ENCODE measurements at regions not wholly inside any gene's neighbourhood (a gene's known extent, or its start where the extent isn't known, plus 50 kb on each side); places are given as distances from the start of the nearest gene placed in this dataset.

DNA sequence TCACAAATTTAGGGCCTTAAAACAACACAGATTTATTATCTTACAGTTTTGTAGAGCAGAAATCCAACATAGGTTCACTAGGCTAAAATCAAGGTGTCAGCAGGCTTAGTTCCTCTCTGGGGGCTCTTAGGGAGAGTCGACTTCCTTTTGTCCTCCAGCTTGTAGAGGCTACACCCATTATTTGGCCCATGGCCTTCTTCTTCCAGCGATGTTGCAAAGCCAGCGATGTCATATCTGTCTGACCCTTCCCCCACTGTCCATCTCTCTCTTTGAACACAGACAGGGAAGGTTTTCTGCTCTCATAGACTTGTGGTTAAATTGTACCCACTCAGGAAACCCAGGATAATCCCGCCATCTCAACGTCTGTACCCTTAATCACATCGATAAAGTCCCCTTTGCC lies 60.3 kb upstream of the SHB start:
- H3K4me3 ChIP-seq (ENCODE audit: low read length), result no peak overlapping the region
- H3K27me3 Mint-ChIP-seq, result peaks cover 26% of the 10 kb centered on the region
- H3K36me3 Mint-ChIP-seq (ENCODE audit: low read depth), result no peaks in the 10 kb centered on the region
- no peaks in the 10 kb centered on the region for H3K9me3 ChIP-seq (ENCODE audit: control insufficient read depth in 1 of 2, insufficient read depth in 1 of 2, low read length in 2 of 2)
- no peaks in the 10 kb centered on the region for H3K4me1 ChIP-seq (ENCODE audit: insufficient read depth, low read length)
- no peaks in the 10 kb centered on the region for H3K4me1 Mint-ChIP-seq (ENCODE audit: low read depth)
- DNase-seq, result no peak
- no peak overlapping the region for H3K4me3 Mint-ChIP-seq
- H3K27ac Mint-ChIP-seq, result no peak overlapping the region
- H3K9me3 Mint-ChIP-seq, result no peaks in the 10 kb centered on the region
- peaks cover 0 to 3% of the 10 kb centered on the region in 2 experiments for H3K27me3 ChIP-seq (ENCODE audit: control insufficient read depth in 1 of 2, insufficient read depth in 2 of 2, low read length in 2 of 2)
- CTCF ChIA-PET, result no interaction called here
- intact Hi-C loops (cut with DNase I, micrococcal nuclease), result no loop called here
- ATAC-seq (ENCODE audit: poor library complexity), result no peak
- POLR2A ChIA-PET, result no interaction called here
- H3K27ac ChIP-seq (ENCODE audit: low read depth in 1 of 2, low read length in 2 of 2), result no peak overlapping the region
- TF ChIP-seq, protein P1, sequence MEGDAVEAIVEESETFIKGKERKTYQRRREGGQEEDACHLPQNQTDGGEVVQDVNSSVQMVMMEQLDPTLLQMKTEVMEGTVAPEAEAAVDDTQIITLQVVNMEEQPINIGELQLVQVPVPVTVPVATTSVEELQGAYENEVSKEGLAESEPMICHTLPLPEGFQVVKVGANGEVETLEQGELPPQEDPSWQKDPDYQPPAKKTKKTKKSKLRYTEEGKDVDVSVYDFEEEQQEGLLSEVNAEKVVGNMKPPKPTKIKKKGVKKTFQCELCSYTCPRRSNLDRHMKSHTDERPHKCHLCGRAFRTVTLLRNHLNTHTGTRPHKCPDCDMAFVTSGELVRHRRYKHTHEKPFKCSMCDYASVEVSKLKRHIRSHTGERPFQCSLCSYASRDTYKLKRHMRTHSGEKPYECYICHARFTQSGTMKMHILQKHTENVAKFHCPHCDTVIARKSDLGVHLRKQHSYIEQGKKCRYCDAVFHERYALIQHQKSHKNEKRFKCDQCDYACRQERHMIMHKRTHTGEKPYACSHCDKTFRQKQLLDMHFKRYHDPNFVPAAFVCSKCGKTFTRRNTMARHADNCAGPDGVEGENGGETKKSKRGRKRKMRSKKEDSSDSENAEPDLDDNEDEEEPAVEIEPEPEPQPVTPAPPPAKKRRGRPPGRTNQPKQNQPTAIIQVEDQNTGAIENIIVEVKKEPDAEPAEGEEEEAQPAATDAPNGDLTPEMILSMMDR (IDR thresholded peaks at IDR 0.05), result no peak
- H3K36me3 ChIP-seq (ENCODE audit: insufficient read depth, low read length), result no peaks in the 10 kb centered on the region

DNA sequence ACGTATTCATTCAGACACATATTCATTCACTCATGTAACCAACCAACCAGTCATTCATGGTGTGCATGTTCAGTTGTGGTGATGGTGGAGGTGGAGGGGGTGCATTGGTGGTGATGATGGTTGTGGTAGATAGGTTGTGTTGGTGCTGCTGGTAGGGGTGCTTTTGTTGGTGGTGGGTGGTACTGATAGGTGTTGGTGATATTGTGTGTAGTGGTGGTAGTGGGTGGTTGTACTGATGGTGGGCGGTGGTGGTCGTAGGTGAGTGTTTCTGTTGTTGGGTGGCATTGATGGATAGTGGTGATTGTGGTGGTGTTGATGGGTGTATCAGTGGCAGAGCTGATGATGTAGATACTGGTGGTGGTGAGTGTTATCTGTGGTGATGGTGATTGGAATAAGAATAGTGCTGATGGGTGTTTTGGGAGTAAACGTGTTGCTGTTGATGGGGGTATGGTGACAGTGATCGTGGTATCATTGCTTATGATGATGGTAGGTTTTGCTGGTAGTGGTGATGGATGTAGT lies 59.8 kb upstream of the SHB start:
- no peaks in the 10 kb centered on the region for H3K4me1 ChIP-seq (ENCODE audit: insufficient read depth, low read length)
- H3K4me1 Mint-ChIP-seq (ENCODE audit: low read depth), result no peaks in the 10 kb centered on the region
- peaks cover 0 to 3% of the 10 kb centered on the region in 2 experiments for H3K27me3 ChIP-seq (ENCODE audit: control insufficient read depth in 1 of 2, insufficient read depth in 2 of 2, low read length in 2 of 2)
- no peaks in the 10 kb centered on the region for H3K9me3 ChIP-seq (ENCODE audit: control insufficient read depth in 1 of 2, insufficient read depth in 1 of 2, low read length in 2 of 2)
- no peaks in the 10 kb centered on the region for H3K9me3 Mint-ChIP-seq
- no peak overlapping the region for H3K27ac ChIP-seq (ENCODE audit: low read depth in 1 of 2, low read length in 2 of 2)
- peaks cover 26% of the 10 kb centered on the region for H3K27me3 Mint-ChIP-seq
- TF ChIP-seq, protein P1 (IDR thresholded peaks at IDR 0.05), result no peak
- H3K4me3 ChIP-seq (ENCODE audit: low read length), result no peak overlapping the region
- H3K27ac Mint-ChIP-seq, result no peak overlapping the region
- ChIA-PET CTCF (no interaction called here), POLR2A (no interaction called here)
- intact Hi-C loops (cut with DNase I, micrococcal nuclease), result no loop called here
- no peaks in the 10 kb centered on the region for H3K36me3 Mint-ChIP-seq (ENCODE audit: low read depth)
- ATAC-seq (ENCODE audit: poor library complexity) (no peak), DNase-seq (no peak)
- H3K4me3 Mint-ChIP-seq, result no peak overlapping the region
- no peaks in the 10 kb centered on the region for H3K36me3 ChIP-seq (ENCODE audit: insufficient read depth, low read length)

DNA sequence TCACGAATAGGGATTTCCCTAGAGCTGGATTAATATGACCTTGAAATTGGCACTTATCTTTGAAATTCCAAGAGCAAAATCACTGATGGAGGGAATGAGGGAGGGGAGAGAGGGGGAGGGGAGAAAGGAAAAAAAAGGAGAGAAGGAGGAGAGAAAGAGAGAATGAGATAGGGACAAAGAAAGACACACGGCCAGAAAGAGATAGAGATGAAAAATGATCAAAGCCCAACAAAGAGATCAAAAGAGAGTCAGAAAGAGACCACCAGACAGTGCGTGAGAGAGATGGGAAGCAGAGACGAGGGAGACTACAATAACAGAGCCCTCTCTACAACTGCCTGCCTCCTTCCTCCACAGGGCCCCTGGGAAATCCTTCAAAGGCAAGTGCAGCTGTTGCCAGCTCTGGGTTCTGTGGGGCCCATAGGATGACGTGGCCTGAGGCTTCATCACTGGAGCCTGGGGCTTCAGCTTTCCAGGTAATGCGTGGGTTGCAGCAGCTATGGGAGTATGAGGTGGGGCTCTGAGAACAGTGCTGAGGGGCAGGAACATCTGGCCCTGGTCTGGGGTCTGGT lies 58.3 kb upstream of the SHB start:
- TF ChIP-seq, protein P1 (IDR thresholded peaks at IDR 0.05), result no peak
- Histone ChIP-seq H3K9me3 (ENCODE audit: control insufficient read depth in 1 of 2, insufficient read depth in 1 of 2, low read length in 2 of 2) (no peaks in the 10 kb centered on the region), H3K4me3 (ENCODE audit: low read length) (no peak overlapping the region), H3K4me1 (ENCODE audit: insufficient read depth, low read length) (no peaks in the 10 kb centered on the region), H3K27me3 (ENCODE audit: control insufficient read depth in 1 of 2, insufficient read depth in 2 of 2, low read length in 2 of 2) (peaks cover 0 to 3% of the 10 kb centered on the region in 2 experiments), H3K36me3 (ENCODE audit: insufficient read depth, low read length) (no peaks in the 10 kb centered on the region), H3K27ac (ENCODE audit: low read depth in 1 of 2, low read length in 2 of 2) (no peak overlapping the region)
- CTCF ChIA-PET, result no interaction called here
- intact Hi-C loops (cut with DNase I, micrococcal nuclease), result no loop called here
- Mint-ChIP-seq H3K4me3 (no peak overlapping the region), H3K27me3 (peaks cover 26% of the 10 kb centered on the region), H3K36me3 (ENCODE audit: low read depth) (no peaks in the 10 kb centered on the region), H3K4me1 (ENCODE audit: low read depth) (no peaks in the 10 kb centered on the region), H3K9me3 (no peaks in the 10 kb centered on the region), H3K27ac (no peak overlapping the region)
- ATAC-seq (ENCODE audit: poor library complexity), result no peak
- POLR2A ChIA-PET, result no interaction called here
- no peak for DNase-seq
